ENCODE measurements at regions not wholly inside any gene's neighbourhood (a gene's known extent, or its start where the extent isn't known, plus 50 kb on each side); places are given as distances from the start of the nearest gene placed in this dataset.

GRCh38 chr10:71043858-71044257 is 155.5 kb upstream of the PCBD1 start:
- TF ChIP-seq TAF1 (IDR thresholded peaks at IDR 0.05; ENCODE audit: borderline replicate concordance, insufficient read depth, low read length) (no peak), REST (IDR thresholded peaks at IDR 0.05; ENCODE audit: insufficient read depth in 1 of 2, low read depth in 2 of 2, low read length in 2 of 2) (no peak)

All from PFSK-1 (cell line).